ENCODE measurements at regions not wholly inside any gene's neighbourhood (a gene's known extent, or its start where the extent isn't known, plus 50 kb on each side); places are given as distances from the start of the nearest gene placed in this dataset.

- no peaks in the 10 kb centered on the region for H4K20me1 ChIP-seq (replicated peaks; ENCODE audit: insufficient read depth)
- no peak overlapping the region for H3K27ac ChIP-seq (ENCODE audit: low read depth)
- no peak overlapping the region for H3K4me2 ChIP-seq
- DNase-seq (ENCODE audit: low spot score): no peak
- no peaks in the 10 kb centered on the region for H3F3A ChIP-seq (replicated peaks; ENCODE audit: low read depth)
- no peak overlapping the region for H3K4me3 ChIP-seq
- Mint-ChIP-seq H3K36me3 (ENCODE audit: low read depth) (peaks cover 8% of the 10 kb centered on the region; the same call in 2 of the 3 replicates), H3K4me1 (peaks cover 4% of the 10 kb centered on the region), H3K27me3 (ENCODE audit: insufficient read depth, low read depth, poor library complexity) (peaks cover 4% of the 10 kb centered on the region), H3K9me3 (peaks cover 20% of the 10 kb centered on the region), H3K4me3 (no peak overlapping the region), H3K27ac (no peak overlapping the region)
- H3K36me3 ChIP-seq (ENCODE audit: insufficient read depth): no peaks in the 10 kb centered on the region
- H3K27me3 ChIP-seq (ENCODE audit: insufficient read depth): no peaks in the 10 kb centered on the region
- no peak for TF ChIP-seq NANOG (IDR thresholded peaks at IDR 0.05; ENCODE audit: borderline replicate concordance)
- no peak for TF ChIP-seq JUNB (IDR thresholded peaks at IDR 0.05; ENCODE audit: unreplicated experiment)
- no peak for TF ChIP-seq ZNF331 (CRISPR knock-in tag; IDR thresholded peaks at IDR 0.05; ENCODE audit: low read depth)
- TF ChIP-seq CREB1 (CRISPR knock-in tag; IDR thresholded peaks at IDR 0.05; ENCODE audit: low read depth): no peak
- no peak for TF ChIP-seq ETS1 (IDR thresholded peaks at IDR 0.05)
- TF ChIP-seq POLR2AphosphoS5 (IDR thresholded peaks at IDR 0.05; ENCODE audit: low read depth): no peak
- TF ChIP-seq, protein P1, sequence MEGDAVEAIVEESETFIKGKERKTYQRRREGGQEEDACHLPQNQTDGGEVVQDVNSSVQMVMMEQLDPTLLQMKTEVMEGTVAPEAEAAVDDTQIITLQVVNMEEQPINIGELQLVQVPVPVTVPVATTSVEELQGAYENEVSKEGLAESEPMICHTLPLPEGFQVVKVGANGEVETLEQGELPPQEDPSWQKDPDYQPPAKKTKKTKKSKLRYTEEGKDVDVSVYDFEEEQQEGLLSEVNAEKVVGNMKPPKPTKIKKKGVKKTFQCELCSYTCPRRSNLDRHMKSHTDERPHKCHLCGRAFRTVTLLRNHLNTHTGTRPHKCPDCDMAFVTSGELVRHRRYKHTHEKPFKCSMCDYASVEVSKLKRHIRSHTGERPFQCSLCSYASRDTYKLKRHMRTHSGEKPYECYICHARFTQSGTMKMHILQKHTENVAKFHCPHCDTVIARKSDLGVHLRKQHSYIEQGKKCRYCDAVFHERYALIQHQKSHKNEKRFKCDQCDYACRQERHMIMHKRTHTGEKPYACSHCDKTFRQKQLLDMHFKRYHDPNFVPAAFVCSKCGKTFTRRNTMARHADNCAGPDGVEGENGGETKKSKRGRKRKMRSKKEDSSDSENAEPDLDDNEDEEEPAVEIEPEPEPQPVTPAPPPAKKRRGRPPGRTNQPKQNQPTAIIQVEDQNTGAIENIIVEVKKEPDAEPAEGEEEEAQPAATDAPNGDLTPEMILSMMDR (conservative IDR thresholded peaks at IDR 0.05; ENCODE audit: low read depth in 2 of 2): no peak
- no peak for TF ChIP-seq EZH2phosphoT487 (IDR thresholded peaks at IDR 0.05; ENCODE audit: unreplicated experiment)
- TF ChIP-seq STAT1 (IDR thresholded peaks at IDR 0.05; ENCODE audit: unreplicated experiment): no peak
- TF ChIP-seq ZNF114 (CRISPR knock-in tag; IDR thresholded peaks at IDR 0.05): no peak
- TF ChIP-seq EZH2 (IDR thresholded peaks at IDR 0.05; ENCODE audit: low read depth, unreplicated experiment): no peak
- TF ChIP-seq REST (IDR thresholded peaks at IDR 0.05; ENCODE audit: unreplicated experiment): no peak
- no peak for TF ChIP-seq ZNF462 (CRISPR knock-in tag; IDR thresholded peaks at IDR 0.05)
- peaks cover 2% of the 10 kb centered on the region for H3K9me2 ChIP-seq (ENCODE audit: insufficient read depth)
- ATAC-seq: no peak
- H2AFZ ChIP-seq: no peak overlapping the region
- H3K4me1 ChIP-seq (ENCODE audit: insufficient read depth): no peaks in the 10 kb centered on the region
- H3K79me2 ChIP-seq (replicated peaks; ENCODE audit: insufficient read depth): no peaks in the 10 kb centered on the region
Observed at GRCh38 chr12:38515912-38516311, 199.3 kb downstream of the ALG10B start.

Data from GM23338 (cell line).